GM12801 (cell line): ENCODE measurements at regions not wholly inside any gene's neighbourhood (a gene's known extent, or its start where the extent isn't known, plus 50 kb on each side); places are given as distances from the start of the nearest gene placed in this dataset.

Experiments used
- TF ChIP-seq, protein P1 (sequence below): IDR thresholded peaks from one replicate; pipeline ENCODE4 v1.5.1; 2011; ENCODE audit warnings: control low read depth; ENCODE audit not compliant: insufficient read length; ENCODE audit errors: extremely low read depth

DNA sequence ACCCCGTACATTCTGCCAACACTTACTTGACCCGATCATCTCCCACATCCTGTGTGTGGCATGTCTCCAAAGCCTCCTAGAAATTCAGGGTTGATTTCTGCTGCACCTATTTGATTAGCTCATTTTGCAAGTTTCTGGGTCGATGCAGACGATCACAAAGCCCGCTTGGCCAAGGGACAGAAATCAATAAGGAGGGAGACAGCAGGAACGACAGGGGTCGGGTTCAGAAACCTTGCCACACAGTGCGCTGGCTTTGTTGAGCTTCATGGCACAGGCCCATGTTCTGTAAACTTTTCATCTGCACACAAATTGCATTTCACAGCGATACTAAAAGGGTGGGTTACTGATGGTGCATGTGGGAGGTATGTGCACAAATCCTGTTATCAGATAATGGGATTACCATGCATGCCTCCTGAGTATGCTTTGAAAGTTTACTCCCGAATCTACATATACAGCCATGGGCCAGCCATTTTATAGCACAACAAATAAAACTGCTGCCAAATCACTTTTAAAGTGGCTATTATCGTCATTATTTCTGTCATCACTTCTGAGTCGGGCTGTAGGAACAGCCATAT, 95.9 kb upstream of the ATP11B start:
- TF ChIP-seq, protein P1, sequence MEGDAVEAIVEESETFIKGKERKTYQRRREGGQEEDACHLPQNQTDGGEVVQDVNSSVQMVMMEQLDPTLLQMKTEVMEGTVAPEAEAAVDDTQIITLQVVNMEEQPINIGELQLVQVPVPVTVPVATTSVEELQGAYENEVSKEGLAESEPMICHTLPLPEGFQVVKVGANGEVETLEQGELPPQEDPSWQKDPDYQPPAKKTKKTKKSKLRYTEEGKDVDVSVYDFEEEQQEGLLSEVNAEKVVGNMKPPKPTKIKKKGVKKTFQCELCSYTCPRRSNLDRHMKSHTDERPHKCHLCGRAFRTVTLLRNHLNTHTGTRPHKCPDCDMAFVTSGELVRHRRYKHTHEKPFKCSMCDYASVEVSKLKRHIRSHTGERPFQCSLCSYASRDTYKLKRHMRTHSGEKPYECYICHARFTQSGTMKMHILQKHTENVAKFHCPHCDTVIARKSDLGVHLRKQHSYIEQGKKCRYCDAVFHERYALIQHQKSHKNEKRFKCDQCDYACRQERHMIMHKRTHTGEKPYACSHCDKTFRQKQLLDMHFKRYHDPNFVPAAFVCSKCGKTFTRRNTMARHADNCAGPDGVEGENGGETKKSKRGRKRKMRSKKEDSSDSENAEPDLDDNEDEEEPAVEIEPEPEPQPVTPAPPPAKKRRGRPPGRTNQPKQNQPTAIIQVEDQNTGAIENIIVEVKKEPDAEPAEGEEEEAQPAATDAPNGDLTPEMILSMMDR: no peak

DNA sequence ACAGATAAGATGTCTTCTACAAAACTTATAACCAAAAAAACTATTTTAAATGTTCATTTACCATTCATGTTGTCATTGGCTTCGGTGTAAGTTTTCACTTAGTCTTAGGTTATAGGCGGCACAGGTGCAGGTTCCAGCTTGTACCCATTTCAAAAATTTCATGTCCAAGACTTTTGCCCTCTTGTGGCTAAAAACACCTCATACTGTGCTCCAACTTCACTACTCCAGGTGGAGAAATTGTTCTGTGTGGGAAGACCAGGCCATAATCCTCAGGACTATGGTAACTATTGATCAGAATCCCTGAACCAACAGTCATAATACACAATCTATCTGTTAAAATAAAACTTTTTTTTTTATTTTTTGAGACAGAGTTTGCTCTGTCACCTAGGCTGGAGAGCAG, 95.2 kb upstream of the ATP11B start:
- TF ChIP-seq, protein P1: no peak

DNA sequence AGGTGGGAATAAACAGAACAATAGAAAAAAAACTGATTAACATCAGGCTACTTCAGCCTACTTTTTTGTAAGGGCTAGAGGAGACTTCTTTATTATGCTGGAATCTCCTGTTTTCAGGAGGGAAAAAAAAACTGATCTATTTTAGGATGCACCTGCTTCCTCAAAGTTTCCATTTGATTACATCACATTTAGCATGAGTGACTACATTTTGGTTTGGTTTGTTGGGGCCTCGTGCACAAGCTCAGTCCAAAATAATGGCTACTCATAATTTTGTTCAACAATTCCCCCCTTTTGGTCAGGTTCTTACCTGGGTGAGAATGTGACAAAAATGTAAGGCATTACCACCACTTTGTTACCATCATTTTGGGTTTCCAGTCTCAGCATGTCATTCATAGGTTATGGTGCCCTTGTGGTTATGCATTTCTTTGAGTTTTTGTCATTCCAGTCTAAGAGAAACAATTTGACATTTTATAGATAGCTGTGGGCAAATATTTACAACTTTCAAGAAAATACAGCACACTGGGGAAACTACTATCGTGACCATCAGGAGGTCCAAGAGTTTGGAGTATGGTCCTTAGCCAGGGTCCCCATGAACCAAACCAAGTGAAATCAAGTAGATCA, 93.6 kb upstream of the ATP11B start:
- TF ChIP-seq, protein P1: no peak

DNA sequence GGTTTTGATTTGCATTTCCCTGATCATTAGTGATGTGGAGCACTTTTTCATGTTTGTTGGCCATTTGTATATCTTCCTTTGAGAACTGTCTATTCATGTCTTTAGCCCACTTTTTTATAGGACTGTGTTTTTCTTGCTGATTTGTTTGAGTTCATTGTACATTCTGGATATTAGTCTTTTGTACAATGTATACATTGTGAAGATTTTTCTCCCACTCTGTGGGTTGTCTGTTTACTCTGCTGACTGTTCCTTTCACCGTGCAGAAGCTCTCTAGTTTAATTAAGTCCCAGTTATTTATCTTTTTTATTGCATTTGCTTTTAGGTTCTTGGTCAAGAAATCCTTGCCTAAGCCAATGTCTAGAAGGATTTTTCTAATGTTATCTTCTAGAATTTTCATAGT, 91.1 kb upstream of the ATP11B start:
- TF ChIP-seq, protein P1: no peak

DNA sequence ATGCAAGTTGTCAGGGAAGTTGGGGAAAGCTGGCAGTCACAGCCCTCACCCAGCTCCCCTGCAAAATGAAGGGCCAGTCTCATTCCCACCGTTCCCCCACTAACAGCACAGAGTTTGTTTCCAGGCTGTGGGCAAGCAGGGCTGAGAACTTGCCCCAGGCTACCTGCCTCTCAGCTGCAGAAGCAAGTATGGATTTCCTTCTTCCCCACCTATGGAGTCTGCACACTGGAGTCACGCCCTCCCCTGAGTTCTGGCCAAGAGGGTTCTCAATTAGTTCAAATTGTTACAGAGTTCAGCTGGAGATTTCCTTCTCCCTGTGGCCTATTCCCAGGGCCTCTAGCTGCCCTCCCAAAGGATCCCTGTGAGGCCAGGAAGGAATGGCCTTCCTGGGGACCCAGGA, 90.1 kb upstream of the ATP11B start:
- TF ChIP-seq, protein P1: no peak

DNA sequence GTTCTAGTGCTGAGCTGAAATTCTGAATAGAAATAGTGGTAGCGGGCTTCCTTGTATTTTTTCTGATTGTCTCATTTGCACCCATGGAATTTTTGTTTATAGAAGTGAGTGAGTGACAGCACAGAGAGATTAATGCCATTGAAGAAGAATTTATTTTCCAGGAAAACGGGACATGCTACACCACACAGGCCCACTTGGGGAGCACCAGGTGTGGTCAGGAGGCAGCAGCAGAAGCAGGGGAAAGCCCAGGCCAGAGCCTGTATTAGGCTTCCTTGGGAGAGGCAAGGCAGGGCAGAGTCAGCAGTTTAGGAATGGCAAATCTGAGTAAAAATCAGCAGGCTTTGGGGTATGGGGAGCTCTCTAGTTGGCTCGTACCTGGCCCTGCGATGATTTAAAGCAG, 88.4 kb upstream of the ATP11B start:
- TF ChIP-seq, protein P1: no peak

DNA sequence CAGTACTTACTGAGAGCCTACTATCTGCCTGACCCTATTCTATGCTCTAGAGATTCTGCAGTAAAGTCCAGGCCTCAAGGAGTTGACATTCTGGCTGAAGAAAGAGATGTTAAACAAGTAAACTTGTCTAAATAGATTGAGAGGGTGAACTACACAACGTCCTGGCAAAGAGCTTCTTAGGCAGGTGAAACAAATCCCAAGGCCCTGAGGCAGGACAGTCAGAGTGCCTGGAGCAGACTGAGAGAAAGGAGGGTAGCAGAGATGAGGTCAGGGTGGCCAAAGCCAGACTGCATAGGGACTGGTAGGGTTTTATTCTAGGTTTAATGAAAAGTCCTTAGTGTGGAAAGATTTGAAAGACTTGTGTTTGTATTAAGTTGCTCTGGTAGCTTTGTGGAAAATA, 84.5 kb upstream of the ATP11B start:
- TF ChIP-seq, protein P1: no peak
